ENCODE measurements at regions not wholly inside any gene's neighbourhood (a gene's known extent, or its start where the extent isn't known, plus 50 kb on each side); places are given as distances from the start of the nearest gene placed in this dataset.
"Not testable (repeated sequence)": the region's sequence is repeated elsewhere in the genome, so short reads cannot be mapped to it uniquely, and the experiment has no call there.

DNA sequence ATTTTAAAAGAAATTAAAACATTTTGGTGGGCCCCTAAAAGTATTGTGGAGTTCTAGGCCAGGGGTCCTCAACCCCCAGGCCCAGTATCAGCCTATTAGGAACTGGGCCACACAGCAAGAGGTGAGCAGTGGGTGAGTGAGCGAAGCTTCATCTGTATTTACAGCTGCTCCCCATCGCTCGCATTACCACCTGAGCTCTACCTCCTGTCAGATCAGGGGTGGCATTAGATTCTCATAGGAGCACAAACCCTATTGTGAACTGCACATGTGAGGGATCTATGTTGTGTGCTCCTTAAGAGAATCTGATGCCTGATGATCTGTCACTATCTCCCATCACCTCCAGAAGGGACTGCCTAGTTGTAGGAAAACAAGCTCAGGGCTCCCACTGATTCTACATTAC is 50.1 kb upstream of the PAPSS2 start:
- not testable (repeated sequence) for H2BK5ac ChIP-seq (ENCODE audit: low read depth, low read length, poor library complexity); H3K4me2 ChIP-seq (ENCODE audit: low read length); H2BK12ac ChIP-seq (ENCODE audit: low read length); H2AFZ ChIP-seq (ENCODE audit: insufficient read depth, low read length, poor library complexity); H3K79me2 ChIP-seq (ENCODE audit: control insufficient read depth, insufficient read depth, low read length, poor library complexity); H3K14ac ChIP-seq (ENCODE audit: low read length); H3K4ac ChIP-seq (ENCODE audit: low read depth, low read length); H4K8ac ChIP-seq (ENCODE audit: low read depth, low read length); H2AK5ac ChIP-seq (ENCODE audit: low read length); H3K36me3 ChIP-seq (ENCODE audit: control insufficient read depth in 1 of 2, insufficient read depth in 2 of 2, low read length in 2 of 2); H3K4me3 ChIP-seq (ENCODE audit: low read depth, low read length); H3K9ac ChIP-seq (ENCODE audit: low read length); H3K23ac ChIP-seq (ENCODE audit: low read length); H4K12ac ChIP-seq (ENCODE audit: low read depth, low read length); H3K27me3 ChIP-seq (ENCODE audit: insufficient read depth, low read length); H3K79me1 ChIP-seq (ENCODE audit: low read length); H3K18ac ChIP-seq (ENCODE audit: low read length); H3K9me3 ChIP-seq (ENCODE audit: insufficient read depth, low read depth, low read length); DNase-seq; H3K27ac ChIP-seq (ENCODE audit: low read depth, low read length); H4K91ac ChIP-seq (ENCODE audit: low read depth, low read length); H2BK120ac ChIP-seq (ENCODE audit: insufficient read depth, low read length, poor library complexity); H3K4me1 ChIP-seq (ENCODE audit: control insufficient read depth in 1 of 2, insufficient read depth in 2 of 2, low read length in 2 of 2)
- no CpG with 5 or more reads among the region's 3 CpGs for WGBS (ENCODE audit: extremely low coverage, insufficient coverage, insufficient read length)

All from trophoblast cell (in vitro differentiated cells and primary cell).